SK-MEL-5 (cell line): ENCODE measurements at regions not wholly inside any gene's neighbourhood (a gene's known extent, or its start where the extent isn't known, plus 50 kb on each side); places are given as distances from the start of the nearest gene placed in this dataset.

Experiments
- DNase-seq: peaks from one replicate; pipeline ENCODE4 v3.0.0-alpha.2; 2016; ENCODE audit warnings: low read depth, low spot score
- in situ Hi-C: cut with HindIII; loops from 2 replicates; pipeline ENCODE4 v1.10.0; 2016; ENCODE audit warnings: low sequenced_read_pairs, high pct_unique_total_duplicates, low pct_unique_long_range_greater_than_20kb

GRCh38 chr11:32188785-32189184, 97.9 kb downstream of the RCN1 start:
- in situ Hi-C loops, result no loop called here
- DNase-seq, result peak; percentile 57

- in situ Hi-C loops, result no loop called here
- DNase-seq, result no peak
Observed at GRCh38 chr11:32196137-32196536, 105.3 kb downstream of the RCN1 start.

GRCh38 chr11:32198053-32198452, 107.2 kb downstream of the RCN1 start:
- no peak for DNase-seq
- in situ Hi-C loops, result no loop called here

- in situ Hi-C loops, result no loop called here
- DNase-seq, result no peak
Observed at GRCh38 chr11:32200136-32200847, 109.4 kb downstream of the RCN1 start.

- DNase-seq, result no peak
- in situ Hi-C loops, result no loop called here
Observed at GRCh38 chr11:32204751-32205150, 113.9 kb downstream of the RCN1 start.

GRCh38 chr11:32210556-32210955, 119.7 kb downstream of the RCN1 start:
- in situ Hi-C loops, result no loop called here
- DNase-seq, result no peak

GRCh38 chr11:32213223-32213622, 122.3 kb downstream of the RCN1 start:
- no peak for DNase-seq
- in situ Hi-C loops, result no loop called here

- in situ Hi-C loops, result no loop called here
- peak; percentile 22 for DNase-seq
Observed at GRCh38 chr11:32215157-32215556, 124.3 kb downstream of the RCN1 start.

GRCh38 chr11:32216749-32217148, 125.9 kb downstream of the RCN1 start:
- DNase-seq, result no peak
- in situ Hi-C loops, result no loop called here

GRCh38 chr11:32219320-32219719, 128.4 kb downstream of the RCN1 start:
- in situ Hi-C loops, result no loop called here
- DNase-seq, result no peak

- DNase-seq, result no peak
Observed at GRCh38 chr11:32221476-32222032, 130.7 kb downstream of the RCN1 start.

GRCh38 chr11:32224580-32224979, 133.7 kb downstream of the RCN1 start:
- in situ Hi-C loops, result no loop called here
- no peak for DNase-seq

More at GRCh38 chr11:32221476-32222032, 130.7 kb downstream of the RCN1 start:
- in situ Hi-C loops, result no loop called here

- in situ Hi-C loops, result no loop called here
- no peak for DNase-seq
Observed at GRCh38 chr11:32225571-32226285, 134.9 kb downstream of the RCN1 start.

GRCh38 chr11:32226480-32226879, 135.6 kb downstream of the RCN1 start:
- in situ Hi-C loops, result no loop called here
- no peak for DNase-seq

- in situ Hi-C loops, result no loop called here
- DNase-seq, result no peak
Observed at GRCh38 chr11:32229576-32230240, 138.8 kb downstream of the RCN1 start.

GRCh38 chr11:32231909-32232493, 141.1 kb downstream of the RCN1 start:
- peak; percentile 68 for DNase-seq
- in situ Hi-C loops, result no loop called here

- in situ Hi-C loops, result no loop called here
- DNase-seq, result no peak
Observed at GRCh38 chr11:32232516-32232915, 141.6 kb downstream of the RCN1 start.

GRCh38 chr11:32233276-32233675, 142.4 kb downstream of the RCN1 start:
- DNase-seq, result no peak
- in situ Hi-C loops, result no loop called here
